Activated CD8-positive, alpha-beta T cell treated with anti-CD3 and anti-CD28 coated beads for 36 hours (primary cell): ENCODE measurements at regions not wholly inside any gene's neighbourhood (a gene's known extent, or its start where the extent isn't known, plus 50 kb on each side); places are given as distances from the start of the nearest gene placed in this dataset.

Experiments used
- ATAC-seq: fragments of 200-7000 bp; cut with Tn5 transposase; one replicate; pipeline ENCODE4 v1.10.0; 2021; ENCODE audit warnings: mild to moderate bottlenecking, moderate library complexity
- CTCF ChIA-PET: fragments of 350-600 bp; sonication (Branson Sonifier 250); formaldehyde crosslinking; loops from one replicate; lab custom pipeline; 2021; ENCODE audit warnings: antibody characterized with exemption; lab: Charles Lee
- POLR2A ChIA-PET: fragments of 350-600 bp; sonication (Branson Sonifier 250); formaldehyde crosslinking; loops from one replicate; lab custom pipeline; 2021; ENCODE audit warnings: antibody characterized with exemption; lab: Charles Lee
- DNase-seq: peaks from one replicate; pipeline ENCODE4 v3.0.0-alpha.2; 2020
- H3K27ac Mint-ChIP-seq: one replicate; pipeline ENCODE4 v1.8.0; 2021; ENCODE audit warnings: mild to moderate bottlenecking, mixed read lengths
- H3K27me3 Mint-ChIP-seq: one replicate; pipeline ENCODE4 v1.8.0; 2021; ENCODE audit warnings: mixed read lengths
- H3K36me3 Mint-ChIP-seq: one replicate; pipeline ENCODE4 v1.8.0; 2021; ENCODE audit warnings: low read depth, mixed read lengths
- H3K4me1 Mint-ChIP-seq: one replicate; pipeline ENCODE4 v1.8.0; 2021; ENCODE audit warnings: low read depth, mixed read lengths
- H3K4me3 Mint-ChIP-seq: one replicate; pipeline ENCODE4 v1.8.0; 2021; ENCODE audit warnings: mild to moderate bottlenecking, moderate library complexity, mixed read lengths
- H3K9me3 Mint-ChIP-seq: one replicate; pipeline ENCODE4 v1.8.0; 2021; ENCODE audit warnings: mixed read lengths
- CTCF ChIP-seq: fragments of 200-600 bp; IDR thresholded peaks from one replicate; pipeline ENCODE4 v1.8.0; 2022; ENCODE audit warnings: antibody characterized with exemption, mild to moderate bottlenecking
- intact Hi-C: fragments of 100-400 bp; cut with micrococcal nuclease; formaldehyde crosslinking; loops from one replicate; pipeline ENCODE4 v1.10.0; 2022

GRCh38 chr9:108119530-108120113 lies 630.1 kb upstream of the KLF4 start:
- H3K27ac Mint-ChIP-seq = no peak overlapping the region
- H3K4me1 Mint-ChIP-seq = no peaks in the 10 kb centered on the region
- DNase-seq (no peak), ATAC-seq (no peak)
- ChIA-PET POLR2A (no interaction called here), CTCF (no interaction called here)
- intact Hi-C loops = no loop called here
- no peak for TF ChIP-seq CTCF
- H3K4me3 Mint-ChIP-seq = no peak overlapping the region
- no peaks in the 10 kb centered on the region for H3K27me3 Mint-ChIP-seq
- H3K9me3 Mint-ChIP-seq = no peaks in the 10 kb centered on the region
- H3K36me3 Mint-ChIP-seq = no peaks in the 10 kb centered on the region

- no peak for ATAC-seq
- ChIA-PET CTCF (no interaction called here), POLR2A (no interaction called here)
- TF ChIP-seq CTCF = no peak
- Mint-ChIP-seq H3K27me3 (no peaks in the 10 kb centered on the region), H3K4me3 (no peak overlapping the region), H3K9me3 (no peaks in the 10 kb centered on the region), H3K4me1 (no peaks in the 10 kb centered on the region), H3K27ac (no peak overlapping the region), H3K36me3 (no peaks in the 10 kb centered on the region)
- intact Hi-C loops = no loop called here
- no peak for DNase-seq
Observed at GRCh38 chr9:108117795-108118194, 628.2 kb upstream of the KLF4 start.

GRCh38 chr9:108117306-108117705 lies 627.7 kb upstream of the KLF4 start:
- intact Hi-C loops = no loop called here
- ChIA-PET POLR2A (no interaction called here), CTCF (no interaction called here)
- TF ChIP-seq CTCF = no peak
- no peak for DNase-seq
- ATAC-seq = no peak
- H3K4me3 Mint-ChIP-seq = no peak overlapping the region
- no peaks in the 10 kb centered on the region for H3K4me1 Mint-ChIP-seq
- H3K27ac Mint-ChIP-seq = no peak overlapping the region
- no peaks in the 10 kb centered on the region for H3K36me3 Mint-ChIP-seq
- no peaks in the 10 kb centered on the region for H3K27me3 Mint-ChIP-seq
- H3K9me3 Mint-ChIP-seq = no peaks in the 10 kb centered on the region

GRCh38 chr9:108113596-108113995 lies 624.0 kb upstream of the KLF4 start:
- ChIA-PET POLR2A (no interaction called here), CTCF (no interaction called here)
- H3K9me3 Mint-ChIP-seq = no peaks in the 10 kb centered on the region
- H3K36me3 Mint-ChIP-seq = no peaks in the 10 kb centered on the region
- ATAC-seq (no peak), DNase-seq (no peak)
- TF ChIP-seq CTCF = no peak
- H3K27me3 Mint-ChIP-seq = no peaks in the 10 kb centered on the region
- intact Hi-C loops = no loop called here
- H3K27ac Mint-ChIP-seq = no peak overlapping the region
- H3K4me1 Mint-ChIP-seq = no peaks in the 10 kb centered on the region
- no peak overlapping the region for H3K4me3 Mint-ChIP-seq

- Mint-ChIP-seq H3K36me3 (no peaks in the 10 kb centered on the region), H3K27me3 (no peaks in the 10 kb centered on the region), H3K4me3 (no peak overlapping the region), H3K27ac (no peak overlapping the region), H3K9me3 (no peaks in the 10 kb centered on the region), H3K4me1 (no peaks in the 10 kb centered on the region)
- no peak for DNase-seq
- ATAC-seq = no peak
- ChIA-PET POLR2A (no interaction called here), CTCF (no interaction called here)
- no peak for TF ChIP-seq CTCF
- intact Hi-C loops = no loop called here
Observed at GRCh38 chr9:108109927-108110690, 620.5 kb upstream of the KLF4 start.
